Activated CD4-positive, alpha-beta T cell treated with anti-CD3 and anti-CD28 coated beads for 36 hours (primary cell): ENCODE measurements at regions not wholly inside any gene's neighbourhood (a gene's known extent, or its start where the extent isn't known, plus 50 kb on each side); places are given as distances from the start of the nearest gene placed in this dataset.
"Not testable (repeated sequence)": the region's sequence is repeated elsewhere in the genome, so short reads cannot be mapped to it uniquely, and the experiment has no call there.

Experiments used
- ATAC-seq: fragments of 200-7000 bp; cut with Tn5 transposase; one replicate; pipeline ENCODE4 v1.10.0; 2021; ENCODE audit warnings: mild to moderate bottlenecking, moderate library complexity
- CTCF ChIA-PET: fragments of 350-600 bp; sonication (Branson Sonifier 250); formaldehyde crosslinking; loops from one replicate; lab custom pipeline; 2021; ENCODE audit warnings: antibody characterized with exemption; lab: Charles Lee
- POLR2A ChIA-PET: fragments of 350-600 bp; sonication (Branson Sonifier 250); formaldehyde crosslinking; loops from one replicate; lab custom pipeline; 2021; ENCODE audit warnings: antibody characterized with exemption, inconsistent platforms; lab: Charles Lee
- DNase-seq: peaks from one replicate; pipeline ENCODE4 v3.0.0-alpha.2; 2020
- H3K27ac Mint-ChIP-seq: one replicate; pipeline ENCODE4 v1.8.0; 2021; ENCODE audit warnings: mixed read lengths
- H3K27me3 Mint-ChIP-seq: one replicate; pipeline ENCODE4 v1.8.0; 2021; ENCODE audit warnings: mixed read lengths
- H3K36me3 Mint-ChIP-seq: one replicate; pipeline ENCODE4 v1.8.0; 2021; ENCODE audit warnings: low read depth, mixed read lengths
- H3K4me1 Mint-ChIP-seq: one replicate; pipeline ENCODE4 v1.8.0; 2021; ENCODE audit warnings: mixed read lengths
- H3K4me3 Mint-ChIP-seq: one replicate; pipeline ENCODE4 v1.8.0; 2021; ENCODE audit warnings: mild to moderate bottlenecking, moderate library complexity, mixed read lengths
- H3K9me3 Mint-ChIP-seq: one replicate; pipeline ENCODE4 v1.8.0; 2021; ENCODE audit warnings: low read depth, mixed read lengths
- intact Hi-C, 2 experiments: fragments of 100-400 bp; cut with DNase I in 1 of 2; cut with micrococcal nuclease in 1 of 2; formaldehyde crosslinking; loops; one replicate each; pipeline versions ENCODE4 v1.14.2 to v1.15.1; 2022 to 2024; cut with DNase I, micrococcal nuclease

- Mint-ChIP-seq H3K36me3 (no peaks in the 10 kb centered on the region), H3K27me3 (peaks cover 11% of the 10 kb centered on the region), H3K9me3 (no peaks in the 10 kb centered on the region), H3K4me3 (no peak overlapping the region), H3K27ac (no peak overlapping the region), H3K4me1 (peaks cover 3% of the 10 kb centered on the region)
- no peak for DNase-seq
- intact Hi-C loops: no loop called here
- no peak for ATAC-seq
- ChIA-PET CTCF (no interaction called here), POLR2A (no interaction called here)
Measured at GRCh38 chr4:26242451-26242850, 78.4 kb upstream of the RBPJ start.

- H3K36me3 Mint-ChIP-seq, H3K9me3 Mint-ChIP-seq, H3K27ac Mint-ChIP-seq, POLR2A ChIA-PET, H3K27me3 Mint-ChIP-seq, DNase-seq, H3K4me1 Mint-ChIP-seq, H3K4me3 Mint-ChIP-seq, intact Hi-C loops: not testable (repeated sequence)
- CTCF ChIA-PET: interaction anchor here (0.5 to 0.6 kb wide), 2 partner anchors 86 to 119 kb away, joined by 3 to 4 read pairs; no protein-coding TSS in a partner anchor
- peak; percentile 53 for ATAC-seq
Measured at GRCh38 chr4:26244138-26244537, 76.7 kb upstream of the RBPJ start.

GRCh38 chr4:26248647-26249046, 72.2 kb upstream of the RBPJ start:
- no peak for DNase-seq
- no peaks in the 10 kb centered on the region for H3K9me3 Mint-ChIP-seq
- ATAC-seq: no peak
- H3K27ac Mint-ChIP-seq: no peak overlapping the region
- peaks cover 4% of the 10 kb centered on the region for H3K27me3 Mint-ChIP-seq
- H3K4me1 Mint-ChIP-seq: no peaks in the 10 kb centered on the region
- intact Hi-C loops: no loop called here
- no peaks in the 10 kb centered on the region for H3K36me3 Mint-ChIP-seq
- no peak overlapping the region for H3K4me3 Mint-ChIP-seq
- CTCF ChIA-PET: no interaction called here
- POLR2A ChIA-PET: no interaction called here

GRCh38 chr4:26252349-26253025, 68.3 kb upstream of the RBPJ start:
- Mint-ChIP-seq H3K4me1 (no peaks in the 10 kb centered on the region), H3K27ac (no peak overlapping the region), H3K9me3 (no peaks in the 10 kb centered on the region), H3K36me3 (no peaks in the 10 kb centered on the region), H3K4me3 (no peak overlapping the region), H3K27me3 (peaks cover 7% of the 10 kb centered on the region)
- ATAC-seq (peak; percentile 53), DNase-seq (peak; percentile 38)
- ChIA-PET CTCF (no interaction called here), POLR2A (interaction anchor here (0.8 to 1.1 kb wide), 2 partner anchors 178 to 410 kb away, joined by 4 to 9 read pairs; no protein-coding TSS in a partner anchor)
- intact Hi-C loops: no loop called here

GRCh38 chr4:26253968-26254367, 66.8 kb upstream of the RBPJ start:
- ATAC-seq (no peak), DNase-seq (no peak)
- no peak overlapping the region for H3K4me3 Mint-ChIP-seq
- H3K4me1 Mint-ChIP-seq: no peaks in the 10 kb centered on the region
- H3K27me3 Mint-ChIP-seq: peaks cover 7% of the 10 kb centered on the region
- H3K27ac Mint-ChIP-seq: no peak overlapping the region
- ChIA-PET CTCF (no interaction called here), POLR2A (no interaction called here)
- no peaks in the 10 kb centered on the region for H3K36me3 Mint-ChIP-seq
- no peaks in the 10 kb centered on the region for H3K9me3 Mint-ChIP-seq
- intact Hi-C loops: no loop called here

GRCh38 chr4:26255989-26256388, 64.8 kb upstream of the RBPJ start:
- no peak overlapping the region for H3K27ac Mint-ChIP-seq

GRCh38 chr4:26257444-26257843, 63.4 kb upstream of the RBPJ start:
- H3K27me3 Mint-ChIP-seq, H3K36me3 Mint-ChIP-seq, H3K4me3 Mint-ChIP-seq, H3K4me1 Mint-ChIP-seq, ATAC-seq, DNase-seq, intact Hi-C loops, H3K9me3 Mint-ChIP-seq, H3K27ac Mint-ChIP-seq, POLR2A ChIA-PET: not testable (repeated sequence)
- CTCF ChIA-PET: interaction anchor here (0.8 kb wide), 1 partner anchor 40 kb away, joined by 3 read pairs; no protein-coding TSS in a partner anchor

More at GRCh38 chr4:26255989-26256388, 64.8 kb upstream of the RBPJ start:
- H3K27me3 Mint-ChIP-seq: peaks cover 2% of the 10 kb centered on the region
- H3K36me3 Mint-ChIP-seq: no peaks in the 10 kb centered on the region
- DNase-seq: no peak
- ChIA-PET CTCF (no interaction called here), POLR2A (no interaction called here)
- no peaks in the 10 kb centered on the region for H3K9me3 Mint-ChIP-seq
- no peaks in the 10 kb centered on the region for H3K4me1 Mint-ChIP-seq
- ATAC-seq: no peak
- intact Hi-C loops: no loop called here
- no peak overlapping the region for H3K4me3 Mint-ChIP-seq

GRCh38 chr4:26257850-26258249, 63.0 kb upstream of the RBPJ start:
- intact Hi-C loops: no loop called here
- Mint-ChIP-seq H3K27me3 (peaks cover 7% of the 10 kb centered on the region), H3K27ac (no peak overlapping the region), H3K36me3 (no peaks in the 10 kb centered on the region), H3K4me1 (no peaks in the 10 kb centered on the region), H3K4me3 (no peak overlapping the region), H3K9me3 (no peaks in the 10 kb centered on the region)
- POLR2A ChIA-PET: no interaction called here
- CTCF ChIA-PET: interaction anchor here (0.8 kb wide), 1 partner anchor 40 kb away, joined by 3 read pairs; no protein-coding TSS in a partner anchor
- ATAC-seq: peak; percentile 36
- no peak for DNase-seq

- Mint-ChIP-seq H3K36me3 (no peaks in the 10 kb centered on the region), H3K4me3 (no peak overlapping the region), H3K9me3 (no peaks in the 10 kb centered on the region), H3K27ac (no peak overlapping the region), H3K4me1 (no peaks in the 10 kb centered on the region), H3K27me3 (peaks cover 14% of the 10 kb centered on the region)
- intact Hi-C loops: no loop called here
- ChIA-PET POLR2A (no interaction called here), CTCF (no interaction called here)
- ATAC-seq (no peak), DNase-seq (no peak)
Measured at GRCh38 chr4:26260571-26260970, 60.2 kb upstream of the RBPJ start.

- no peak overlapping the region for H3K27ac Mint-ChIP-seq
- ATAC-seq (no peak), DNase-seq (no peak)
- peaks cover 13% of the 10 kb centered on the region for H3K27me3 Mint-ChIP-seq
- H3K4me1 Mint-ChIP-seq: no peaks in the 10 kb centered on the region
- intact Hi-C loops: no loop called here
- no peak overlapping the region for H3K4me3 Mint-ChIP-seq
- POLR2A ChIA-PET: no interaction called here
- CTCF ChIA-PET: no interaction called here
- H3K9me3 Mint-ChIP-seq: no peaks in the 10 kb centered on the region
- no peaks in the 10 kb centered on the region for H3K36me3 Mint-ChIP-seq
Measured at GRCh38 chr4:26261405-26261804, 59.4 kb upstream of the RBPJ start.

- no peak overlapping the region for H3K4me3 Mint-ChIP-seq
- CTCF ChIA-PET: no interaction called here
- DNase-seq: no peak
- POLR2A ChIA-PET: interaction anchor here (1.0 kb wide), 1 partner anchor 57 kb away, joined by 3 read pairs; no protein-coding TSS in a partner anchor
- H3K27ac Mint-ChIP-seq: no peak overlapping the region
- peaks cover 15% of the 10 kb centered on the region for H3K27me3 Mint-ChIP-seq
- H3K9me3 Mint-ChIP-seq: no peaks in the 10 kb centered on the region
- intact Hi-C loops: no loop called here
- H3K36me3 Mint-ChIP-seq: no peaks in the 10 kb centered on the region
- H3K4me1 Mint-ChIP-seq: no peaks in the 10 kb centered on the region
- ATAC-seq: peak; percentile 69
Measured at GRCh38 chr4:26263165-26263564, 57.6 kb upstream of the RBPJ start.

GRCh38 chr4:26264109-26264508, 56.7 kb upstream of the RBPJ start:
- Mint-ChIP-seq H3K9me3 (no peaks in the 10 kb centered on the region), H3K36me3 (no peaks in the 10 kb centered on the region), H3K4me3 (no peak overlapping the region), H3K4me1 (no peaks in the 10 kb centered on the region), H3K27ac (no peak overlapping the region), H3K27me3 (peaks cover 15% of the 10 kb centered on the region)
- POLR2A ChIA-PET: no interaction called here
- DNase-seq: no peak
- CTCF ChIA-PET: no interaction called here
- no peak for ATAC-seq
- intact Hi-C loops: no loop called here
